ENCODE measurements at regions not wholly inside any gene's neighbourhood (a gene's known extent, or its start where the extent isn't known, plus 50 kb on each side); places are given as distances from the start of the nearest gene placed in this dataset.

- DNase-seq (no peak), ATAC-seq (no peak)
- Mint-ChIP-seq H3K9me3 (peaks cover 19% of the 10 kb centered on the region), H3K27ac (no peak overlapping the region), H3K27me3 (peaks cover 1% of the 10 kb centered on the region), H3K4me3 (no peak overlapping the region), H3K36me3 (ENCODE audit: low read depth) (no peaks in the 10 kb centered on the region), H3K4me1 (peaks cover 6% of the 10 kb centered on the region)
Measured at GRCh38 chr5:17441351-17441750, 56.7 kb upstream of the TAF11L2 start.

GRCh38 chr5:17443333-17444130 lies 54.5 kb upstream of the TAF11L2 start:
- ATAC-seq (no peak), DNase-seq (no peak)
- no peak overlapping the region for H3K4me3 Mint-ChIP-seq
- no peaks in the 10 kb centered on the region for H3K4me1 Mint-ChIP-seq
- H3K27ac Mint-ChIP-seq: no peak overlapping the region
- H3K27me3 Mint-ChIP-seq: peaks cover 1% of the 10 kb centered on the region
- peaks cover 16% of the 10 kb centered on the region for H3K9me3 Mint-ChIP-seq
- H3K36me3 Mint-ChIP-seq (ENCODE audit: low read depth): no peaks in the 10 kb centered on the region

- no peaks in the 10 kb centered on the region for H3K36me3 Mint-ChIP-seq (ENCODE audit: low read depth)
- peaks cover 18% of the 10 kb centered on the region for H3K9me3 Mint-ChIP-seq
- H3K4me3 Mint-ChIP-seq: no peak overlapping the region
- no peaks in the 10 kb centered on the region for H3K4me1 Mint-ChIP-seq
- ATAC-seq: no peak
- DNase-seq: no peak
- H3K27me3 Mint-ChIP-seq: peaks cover 1% of the 10 kb centered on the region
- no peak overlapping the region for H3K27ac Mint-ChIP-seq
Measured at GRCh38 chr5:17444496-17444895, 53.5 kb upstream of the TAF11L2 start.

- DNase-seq (no peak), ATAC-seq (no peak)
- H3K36me3 Mint-ChIP-seq (ENCODE audit: low read depth): no peaks in the 10 kb centered on the region
- peaks cover 14% of the 10 kb centered on the region for H3K9me3 Mint-ChIP-seq
- H3K4me3 Mint-ChIP-seq: no peak overlapping the region
- no peak overlapping the region for H3K27ac Mint-ChIP-seq
- H3K27me3 Mint-ChIP-seq: peaks cover 1% of the 10 kb centered on the region
- H3K4me1 Mint-ChIP-seq: no peaks in the 10 kb centered on the region
Measured at GRCh38 chr5:17445185-17445584, 52.8 kb upstream of the TAF11L2 start.
